ENCODE measurements at regions not wholly inside any gene's neighbourhood (a gene's known extent, or its start where the extent isn't known, plus 50 kb on each side); places are given as distances from the start of the nearest gene placed in this dataset.
"Not testable (repeated sequence)": the region's sequence is repeated elsewhere in the genome, so short reads cannot be mapped to it uniquely, and the experiment has no call there.

GRCh38 chr5:51802551-51803184, 419.4 kb downstream of the ISL1 start:
- DNase-seq (ENCODE audit: low spot score): no peak

- DNase-seq (ENCODE audit: low spot score): no peak
Observed at GRCh38 chr5:51806677-51807076, 423.4 kb downstream of the ISL1 start.

- no peak for DNase-seq (ENCODE audit: low spot score)
Observed at GRCh38 chr5:51810592-51810991, 427.3 kb downstream of the ISL1 start.

GRCh38 chr5:51811883-51812471, 428.7 kb downstream of the ISL1 start:
- no peak for DNase-seq (ENCODE audit: low spot score)

- DNase-seq (ENCODE audit: low spot score): not testable (repeated sequence)
Observed at GRCh38 chr5:51814817-51815216, 431.6 kb downstream of the ISL1 start.

GRCh38 chr5:51816427-51816826, 433.2 kb downstream of the ISL1 start:
- DNase-seq (ENCODE audit: low spot score): no peak

GRCh38 chr5:51821697-51822096, 438.4 kb downstream of the ISL1 start:
- no peak for DNase-seq (ENCODE audit: low spot score)

- DNase-seq (ENCODE audit: low spot score): no peak
Observed at GRCh38 chr5:51829230-51829629, 446.0 kb downstream of the ISL1 start.

- no peak for DNase-seq (ENCODE audit: low spot score)
Observed at GRCh38 chr5:51829691-51830090, 446.4 kb downstream of the ISL1 start.

- DNase-seq (ENCODE audit: low spot score): no peak
Observed at GRCh38 chr5:51832934-51833470, 449.8 kb downstream of the ISL1 start.

- no peak for DNase-seq (ENCODE audit: low spot score)
Observed at GRCh38 chr5:51838459-51838858, 455.2 kb downstream of the ISL1 start.

- no peak for DNase-seq (ENCODE audit: low spot score)
Observed at GRCh38 chr5:51843893-51844292, 460.6 kb downstream of the ISL1 start.

GRCh38 chr5:51846015-51846414, 462.8 kb downstream of the ISL1 start:
- DNase-seq (ENCODE audit: low spot score): no peak

- DNase-seq (ENCODE audit: low spot score): no peak
Observed at GRCh38 chr5:51859624-51860023, 476.4 kb downstream of the ISL1 start.

- DNase-seq (ENCODE audit: low spot score): no peak
Observed at GRCh38 chr5:51860532-51861018, 477.3 kb downstream of the ISL1 start.

- no peak for DNase-seq (ENCODE audit: low spot score)
Observed at GRCh38 chr5:51872144-51872543, 488.9 kb downstream of the ISL1 start.

GRCh38 chr5:51881901-51882300, 498.7 kb downstream of the ISL1 start:
- DNase-seq (ENCODE audit: low spot score): no peak

GRCh38 chr5:51882647-51883046, 499.4 kb downstream of the ISL1 start:
- no peak for DNase-seq (ENCODE audit: low spot score)

GRCh38 chr5:51889703-51890102, 506.5 kb downstream of the ISL1 start:
- DNase-seq (ENCODE audit: low spot score): no peak

- DNase-seq (ENCODE audit: low spot score): no peak
Observed at GRCh38 chr5:51890435-51891116, 507.3 kb downstream of the ISL1 start.

GRCh38 chr5:51892680-51893079, 509.4 kb downstream of the ISL1 start:
- no peak for DNase-seq (ENCODE audit: low spot score)

- no peak for DNase-seq (ENCODE audit: low spot score)
Observed at GRCh38 chr5:51895834-51896233, 512.6 kb downstream of the ISL1 start.

GRCh38 chr5:51902512-51902911, 519.3 kb downstream of the ISL1 start:
- no peak for DNase-seq (ENCODE audit: low spot score)

Data from AG08396 (cell line).